ENCODE measurements at regions not wholly inside any gene's neighbourhood (a gene's known extent, or its start where the extent isn't known, plus 50 kb on each side); places are given as distances from the start of the nearest gene placed in this dataset.

GRCh38 chr18:29251681-29252080 lies 1074.8 kb upstream of the CDH2 start (continued):
- TF ChIP-seq CHD7 (IDR thresholded peaks at IDR 0.05; ENCODE audit: insufficient replicate concordance, low read length) (no peak), NRF1 (IDR thresholded peaks at IDR 0.05; ENCODE audit: low read depth, low read length) (no peak), CTCF (IDR thresholded peaks at IDR 0.05; ENCODE audit: control extremely low read depth in 1 of 3, insufficient read depth in 1 of 3, low read depth in 1 of 3, low read length in 3 of 3) (no peak), TAF1 (IDR thresholded peaks at IDR 0.05; ENCODE audit: low read depth, low read length) (no peak), POLR2A (IDR thresholded peaks at IDR 0.05; ENCODE audit: control extremely low read depth in 1 of 2, low read depth in 2 of 2, low read length in 2 of 2) (no peak), GABPA (IDR thresholded peaks at IDR 0.05; ENCODE audit: borderline replicate concordance, insufficient read depth, low read length) (no peak), HDAC6 (IDR thresholded peaks at IDR 0.05; ENCODE audit: low read depth, low read length) (no peak), SAP30 (IDR thresholded peaks at IDR 0.05; ENCODE audit: insufficient read depth, insufficient replicate concordance, low read length) (no peak), BACH1 (IDR thresholded peaks at IDR 0.05; ENCODE audit: low read length) (no peak), EGR1 (IDR thresholded peaks at IDR 0.05; ENCODE audit: borderline replicate concordance, low read depth, low read length) (no peak)
